T-helper 1 cell (primary cell): ENCODE measurements at regions not wholly inside any gene's neighbourhood (a gene's known extent, or its start where the extent isn't known, plus 50 kb on each side); places are given as distances from the start of the nearest gene placed in this dataset.
"Not testable (repeated sequence)": the region's sequence is repeated elsewhere in the genome, so short reads cannot be mapped to it uniquely, and the experiment has no call there.

Experiments used
- DNase-seq, 5 donors: peaks; one replicate each; pipeline ENCODE4 v3.0.0-alpha.2; 2012 to 2020

DNA sequence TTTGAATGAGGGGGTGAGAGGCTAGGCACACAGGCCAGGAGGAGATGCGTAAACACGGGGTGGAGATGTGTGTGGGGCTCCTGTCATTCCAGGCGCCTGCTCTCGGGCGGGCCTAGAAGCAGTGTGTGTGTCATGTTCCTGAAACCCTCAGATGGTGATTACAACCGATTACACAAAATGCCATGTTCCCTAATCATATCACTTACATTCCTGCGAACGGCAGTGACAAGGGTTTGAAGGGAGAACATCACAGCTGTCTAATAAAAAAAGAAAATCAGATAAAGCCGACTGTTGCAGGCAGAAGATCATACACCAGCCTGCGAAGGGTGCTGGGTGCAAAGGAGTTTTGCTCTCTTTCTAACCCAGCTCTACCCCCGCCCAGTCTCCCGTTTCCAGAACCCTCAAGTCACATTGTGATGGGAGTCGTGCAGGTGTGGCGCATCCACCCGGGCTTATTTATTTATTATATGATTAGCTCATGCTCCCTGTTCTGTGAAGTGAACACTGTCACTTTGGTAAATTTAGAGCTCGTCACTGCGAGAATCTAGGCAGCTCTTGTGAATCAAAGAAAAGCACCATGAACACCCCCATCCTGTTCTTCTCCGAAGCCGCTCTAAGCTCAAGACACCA, 140.3 kb downstream of the NR2F2 start:
- DNase-seq = no peak

DNA sequence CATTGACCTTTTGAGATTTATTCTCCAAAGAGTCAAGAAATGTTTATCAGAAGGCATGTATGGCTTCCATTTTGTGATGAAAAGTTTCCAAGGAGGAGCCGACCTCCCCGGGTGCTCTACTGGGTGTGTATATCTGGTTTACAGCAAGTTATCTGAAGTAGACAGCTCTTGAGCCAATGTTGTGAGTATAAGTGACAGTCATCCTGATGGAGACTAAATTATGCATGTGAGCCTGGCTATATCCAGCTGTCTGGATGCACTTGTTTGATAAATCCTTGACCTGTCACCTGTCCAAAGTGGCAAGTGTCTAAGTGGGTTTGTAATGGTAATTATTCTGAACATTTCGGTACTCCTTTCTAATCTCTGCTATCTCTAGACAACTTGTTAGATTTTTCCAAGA, 142.2 kb downstream of the NR2F2 start:
- no peak for DNase-seq

DNA sequence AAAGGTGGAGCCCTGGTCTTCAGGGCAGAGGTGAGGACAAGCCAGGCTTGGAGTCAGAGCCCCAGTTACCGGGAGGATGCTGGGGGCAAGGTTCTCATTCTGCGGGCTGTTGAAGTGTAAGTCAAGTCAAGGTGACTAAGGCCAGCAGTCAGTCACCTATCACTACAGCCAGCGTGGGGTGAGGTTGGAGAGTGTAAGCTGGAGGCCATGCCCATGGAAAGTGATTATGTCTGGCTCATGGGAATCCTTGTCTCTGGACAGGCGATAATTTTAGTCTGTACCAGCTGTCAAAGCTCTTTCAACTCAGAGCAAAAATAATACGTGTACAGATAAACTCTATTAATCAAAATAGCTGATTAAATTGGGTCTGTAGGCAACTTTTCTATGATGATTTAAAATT, 143.1 kb downstream of the NR2F2 start:
- no peak for DNase-seq

DNA sequence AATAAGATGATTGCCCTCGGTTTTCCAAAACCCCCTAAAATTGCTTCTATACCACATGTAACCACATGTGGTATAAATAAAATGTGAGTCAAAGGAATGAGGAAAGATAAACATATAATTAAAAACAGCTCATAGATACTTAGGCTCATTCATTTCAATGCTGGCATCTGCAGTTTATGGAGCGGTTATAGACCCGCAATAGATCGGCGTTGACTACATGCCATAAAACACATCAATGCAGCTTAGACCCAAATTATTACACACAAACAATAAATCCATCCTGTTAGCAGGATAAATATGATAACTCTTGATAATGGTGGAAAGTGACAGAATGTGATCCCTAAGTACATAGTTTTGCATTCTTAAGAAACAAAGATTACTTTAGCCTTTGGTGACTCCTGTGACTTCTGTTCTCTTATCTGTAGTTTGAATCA, 143.7 kb downstream of the NR2F2 start:
- DNase-seq = no peak

DNA sequence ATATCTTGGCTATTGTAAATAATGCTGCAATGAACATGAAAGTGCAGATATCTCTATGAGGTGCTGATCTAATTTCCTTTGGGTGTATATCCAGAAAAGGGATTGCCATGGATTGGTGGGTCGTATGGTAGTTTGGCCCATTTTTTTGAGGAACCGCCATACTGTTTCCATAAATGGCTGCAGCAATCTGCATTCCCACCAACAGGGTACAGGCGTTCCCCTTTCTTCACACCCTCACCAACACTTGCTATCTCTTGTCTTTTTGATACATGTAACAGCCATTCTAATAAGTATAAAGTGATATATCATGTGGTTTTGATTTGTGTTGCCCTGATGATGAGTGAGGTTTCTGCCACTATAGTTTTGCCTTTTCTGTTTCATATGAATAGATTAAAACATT, 146.7 kb downstream of the NR2F2 start:
- no peak for DNase-seq

DNA sequence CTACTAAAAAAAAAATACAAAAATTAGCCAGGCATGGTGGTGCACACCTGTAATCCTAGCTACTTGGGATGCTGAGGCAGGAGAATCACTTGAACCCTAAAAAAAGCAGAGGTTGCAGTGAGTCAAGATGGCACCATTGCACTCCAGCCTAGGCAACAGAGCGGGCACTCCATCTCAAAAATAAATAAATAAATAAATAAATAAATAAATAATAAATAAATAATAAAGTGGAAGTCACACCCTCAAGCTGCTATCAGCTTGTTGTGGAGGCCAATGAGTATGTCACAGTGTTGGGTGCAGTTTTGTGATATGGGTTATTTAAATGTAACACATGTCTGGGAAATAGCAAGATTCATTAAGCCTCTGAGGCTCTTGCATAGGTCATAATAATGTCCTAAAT, 153.9 kb downstream of the NR2F2 start:
- not testable (repeated sequence) for DNase-seq

DNA sequence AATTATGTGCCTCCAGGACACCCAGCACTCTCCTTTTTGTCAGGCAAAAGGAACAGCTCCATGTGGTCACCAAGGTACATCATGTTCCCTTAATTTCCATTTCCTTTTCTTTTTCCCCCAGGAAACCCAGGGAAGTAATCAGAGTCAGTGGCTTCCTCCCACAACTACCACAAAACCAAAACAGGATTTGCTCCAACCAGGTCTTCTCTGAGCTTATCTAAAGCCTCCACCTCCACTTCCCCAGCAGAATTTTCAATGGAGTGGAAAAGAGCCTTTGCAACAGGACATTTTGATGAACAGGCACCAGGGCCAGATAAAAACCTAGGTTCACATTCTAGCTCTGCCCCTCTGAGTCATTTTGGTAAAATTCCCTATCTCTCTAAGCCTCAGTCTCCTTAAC, 154.3 kb downstream of the NR2F2 start:
- no peak for DNase-seq

DNA sequence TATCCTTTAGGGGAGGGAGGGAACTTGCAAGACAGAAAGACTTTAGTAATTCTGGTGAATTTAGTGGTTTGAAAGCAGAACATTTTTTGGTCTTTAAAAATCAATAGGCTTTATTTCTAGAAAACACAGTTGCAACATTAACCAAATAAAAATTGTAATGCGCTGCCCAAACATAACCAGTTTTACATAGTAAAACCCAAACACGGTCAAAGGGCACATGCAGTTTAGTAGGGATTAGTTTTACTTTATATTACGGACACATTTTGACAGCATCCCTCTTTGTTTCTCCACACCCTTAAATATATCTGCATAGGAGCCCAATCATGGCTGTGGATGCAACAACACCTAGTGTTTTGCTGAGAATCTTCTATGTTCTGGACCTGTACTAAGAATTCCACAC, 156.7 kb downstream of the NR2F2 start:
- no peak for DNase-seq

DNA sequence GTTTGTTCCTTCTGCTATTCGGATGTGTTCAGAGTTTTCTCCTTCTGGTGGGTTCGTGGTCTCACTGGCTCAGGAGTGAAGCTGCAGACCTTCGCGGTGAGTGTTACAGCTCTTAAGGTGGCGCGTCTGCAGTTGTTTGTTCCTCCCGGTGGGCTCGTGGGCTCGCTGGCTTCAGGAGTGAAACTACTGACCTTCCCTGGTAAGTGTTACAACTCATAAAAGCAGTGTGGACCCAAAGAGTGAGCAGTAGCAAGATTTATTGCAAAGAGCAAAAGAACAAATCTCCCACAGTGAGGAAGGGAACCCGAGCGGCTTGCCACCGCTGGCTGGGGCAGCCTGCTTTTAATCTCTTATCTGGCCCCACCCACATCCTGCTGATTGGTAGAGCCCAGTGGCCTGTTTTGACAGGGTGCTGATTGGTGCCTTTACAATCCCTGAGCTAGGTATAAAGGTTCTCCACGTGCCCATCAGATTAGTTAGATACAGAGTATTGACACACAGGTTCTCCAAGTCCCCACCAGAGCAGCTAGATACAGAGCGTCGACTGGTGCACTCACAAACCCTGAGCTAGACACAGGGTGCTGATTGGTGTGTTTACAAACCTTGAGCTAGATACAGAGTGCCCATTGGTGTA, 160.7 kb downstream of the NR2F2 start:
- not testable (repeated sequence) for DNase-seq

DNA sequence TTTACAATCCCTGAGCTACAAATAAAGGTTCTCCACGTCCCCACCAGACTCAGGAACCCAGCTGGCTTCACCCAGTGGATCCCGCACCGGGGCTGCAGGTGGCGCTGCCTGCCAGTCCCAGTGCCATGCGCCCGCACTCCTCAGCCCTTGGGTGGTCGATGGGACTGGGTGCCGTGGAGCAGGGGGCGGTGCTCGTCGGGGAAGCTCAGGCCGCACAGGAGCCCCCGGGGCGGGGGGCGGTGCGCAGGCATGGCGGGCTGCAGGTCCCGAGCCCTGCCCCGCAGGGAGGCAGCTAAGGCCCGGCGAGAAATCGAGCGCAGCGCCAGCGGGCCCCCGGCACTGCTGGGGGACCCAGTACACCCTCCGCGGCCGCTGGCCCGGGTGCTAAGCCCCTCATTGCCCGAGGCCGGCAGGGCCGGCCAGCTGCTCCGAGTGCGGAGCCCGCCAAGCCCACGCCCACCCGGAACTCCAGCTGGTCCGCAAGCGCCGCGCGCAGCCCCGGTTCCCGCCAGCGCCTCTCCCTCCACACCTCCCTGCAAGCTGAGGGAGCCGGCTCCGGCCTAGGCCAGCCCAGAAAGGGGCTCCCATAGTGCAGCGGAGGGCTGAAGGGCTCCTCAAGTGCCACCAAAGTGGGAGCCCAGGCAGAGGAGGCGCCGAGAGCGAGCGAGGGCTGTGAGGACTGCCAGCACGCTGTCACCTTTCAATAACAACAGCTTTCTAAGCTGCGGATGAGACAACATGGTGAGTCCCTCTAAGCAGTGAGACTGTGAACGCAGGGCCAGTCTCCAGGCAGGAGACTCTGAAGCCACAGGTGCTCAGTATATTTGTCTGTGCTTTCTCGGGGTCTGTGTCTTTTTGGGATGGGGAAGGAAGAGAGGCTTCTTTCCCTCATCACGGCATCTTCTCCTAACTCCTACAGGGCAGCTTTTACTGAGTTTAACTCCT, 161.5 kb downstream of the NR2F2 start:
- not testable (repeated sequence) for DNase-seq

DNA sequence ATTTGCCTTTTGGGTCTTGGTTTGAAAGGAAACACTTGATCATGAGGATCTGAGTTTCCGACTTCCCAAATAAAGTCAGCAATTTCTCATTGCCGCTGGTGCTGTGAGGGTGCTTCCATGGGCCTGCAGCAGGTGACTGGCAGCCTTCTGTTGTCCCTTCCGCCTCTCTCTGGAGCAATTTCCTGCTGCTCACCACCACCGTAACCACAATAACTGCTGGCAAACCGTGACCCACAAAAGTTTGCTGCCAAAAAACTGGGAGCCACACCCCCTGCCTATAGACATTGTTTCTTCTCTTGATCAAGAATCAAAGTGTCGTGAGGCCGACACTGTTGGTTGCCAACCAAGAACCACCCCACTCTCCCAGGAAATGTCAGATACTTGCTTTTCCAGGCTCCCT, 164.0 kb downstream of the NR2F2 start:
- DNase-seq = no peak

DNA sequence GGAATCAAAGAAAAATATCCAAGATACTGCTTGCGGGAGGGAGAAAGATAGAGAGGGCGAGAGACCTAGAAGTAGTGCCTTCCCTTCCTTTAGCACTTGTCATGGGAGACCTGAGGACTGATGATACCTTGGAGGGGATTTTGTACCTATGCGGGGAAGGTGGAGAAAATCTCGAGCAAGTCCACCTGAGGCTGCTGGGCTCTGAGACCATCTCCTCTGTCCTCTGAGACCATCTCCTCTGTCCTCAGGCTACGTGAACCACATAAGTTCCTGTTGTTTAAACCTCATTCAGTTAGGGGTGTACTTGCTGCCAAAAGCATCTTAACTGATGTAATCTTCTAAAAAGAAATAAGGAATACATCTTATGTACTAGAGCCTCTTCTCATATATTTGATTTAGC, 164.9 kb downstream of the NR2F2 start:
- DNase-seq = no peak

DNA sequence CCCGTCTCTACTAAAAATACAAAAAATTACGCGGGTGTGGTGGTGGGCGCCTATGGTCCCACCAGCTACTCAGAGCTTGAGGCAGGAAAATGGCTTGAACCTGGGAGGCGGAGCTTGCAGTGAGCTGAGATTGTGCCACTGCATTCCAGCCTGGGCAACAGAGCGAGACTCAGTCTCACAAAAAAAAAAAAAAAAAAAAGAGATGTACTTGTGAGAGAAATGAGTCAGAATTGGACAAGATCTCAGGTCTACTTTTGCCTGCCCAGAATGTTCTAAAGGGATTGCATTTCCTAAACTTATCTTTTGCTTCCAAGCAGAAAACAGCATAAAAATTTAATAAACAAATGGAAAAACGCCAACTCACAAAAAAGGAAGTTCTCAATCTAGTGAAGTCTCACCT, 167.5 kb downstream of the NR2F2 start:
- no peak for DNase-seq

DNA sequence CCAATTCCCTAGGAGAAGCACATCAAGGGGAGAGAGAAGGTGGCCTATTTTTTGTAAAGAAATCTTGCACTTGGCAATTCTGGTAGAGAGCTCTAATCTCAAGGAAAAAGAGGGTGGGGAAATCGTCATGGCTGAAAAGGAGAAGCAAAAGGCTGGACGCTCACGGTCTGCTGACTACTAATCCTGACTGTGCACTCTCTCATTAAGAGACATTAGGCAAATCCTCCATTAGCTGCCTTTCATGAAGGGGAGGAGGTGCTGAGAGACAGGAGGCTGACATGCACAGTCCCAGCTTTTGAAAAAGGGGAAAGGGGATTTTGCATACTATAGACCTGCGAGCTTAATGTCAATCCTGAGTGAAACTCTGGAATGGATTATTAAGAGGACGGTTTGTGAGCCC, 170.0 kb downstream of the NR2F2 start:
- no peak for DNase-seq

DNA sequence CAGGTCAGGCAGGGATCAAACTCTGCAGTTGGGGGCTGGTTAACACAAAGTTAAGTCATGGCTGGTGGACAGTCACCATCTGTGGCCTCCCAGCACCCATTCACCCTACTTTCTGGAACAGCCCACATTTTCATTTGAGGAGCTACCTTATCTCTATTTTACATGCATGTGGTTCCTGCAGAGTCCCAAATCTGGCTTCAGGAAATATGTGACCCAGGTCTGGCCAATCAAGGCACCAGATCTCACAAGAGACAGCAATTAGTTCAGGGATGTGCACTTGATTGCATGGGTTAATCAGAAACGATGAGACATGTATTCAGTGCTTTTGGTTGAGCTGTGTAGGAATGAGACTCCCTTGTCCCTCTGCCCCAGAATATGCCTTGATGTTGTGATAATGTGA, 170.9 kb downstream of the NR2F2 start:
- DNase-seq = no peak

DNA sequence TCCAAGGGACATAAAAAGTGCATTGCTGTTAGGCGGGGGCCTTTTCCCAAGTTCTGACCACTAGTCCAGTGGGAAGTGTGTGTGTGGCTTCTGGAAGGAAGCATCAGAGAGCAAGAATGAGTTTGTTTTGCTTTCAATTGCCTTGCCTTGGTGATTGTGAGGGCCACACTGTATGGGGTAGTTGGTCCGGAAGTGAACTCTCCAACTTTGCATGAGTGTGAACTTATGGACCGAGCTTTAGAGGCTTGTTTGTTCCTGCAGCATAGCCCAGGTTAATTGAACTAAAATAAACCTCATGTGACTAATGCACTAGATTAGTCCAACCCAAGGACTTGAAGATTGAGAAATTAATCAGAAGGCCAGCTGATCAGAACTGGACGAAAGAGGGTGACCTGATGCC, 171.7 kb downstream of the NR2F2 start:
- no peak for DNase-seq

DNA sequence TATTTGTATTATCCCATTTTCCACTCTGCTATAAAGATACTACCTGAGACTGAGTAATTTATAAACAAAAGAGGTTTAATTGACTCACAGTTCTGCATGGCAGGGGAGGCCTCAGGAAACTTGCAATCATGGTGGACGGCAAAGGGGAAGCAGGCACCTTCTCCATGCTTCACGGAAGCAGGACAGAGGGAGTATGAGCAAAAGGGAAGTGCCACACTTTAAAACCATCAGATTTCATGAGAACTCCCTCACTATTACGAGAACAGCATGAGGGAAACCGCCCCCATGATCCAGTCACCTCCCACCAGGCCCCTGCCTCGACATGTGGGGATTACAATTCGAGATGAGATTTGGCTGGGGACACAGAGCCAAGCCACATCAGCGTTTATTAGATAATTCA, 172.8 kb downstream of the NR2F2 start:
- DNase-seq = no peak

DNA sequence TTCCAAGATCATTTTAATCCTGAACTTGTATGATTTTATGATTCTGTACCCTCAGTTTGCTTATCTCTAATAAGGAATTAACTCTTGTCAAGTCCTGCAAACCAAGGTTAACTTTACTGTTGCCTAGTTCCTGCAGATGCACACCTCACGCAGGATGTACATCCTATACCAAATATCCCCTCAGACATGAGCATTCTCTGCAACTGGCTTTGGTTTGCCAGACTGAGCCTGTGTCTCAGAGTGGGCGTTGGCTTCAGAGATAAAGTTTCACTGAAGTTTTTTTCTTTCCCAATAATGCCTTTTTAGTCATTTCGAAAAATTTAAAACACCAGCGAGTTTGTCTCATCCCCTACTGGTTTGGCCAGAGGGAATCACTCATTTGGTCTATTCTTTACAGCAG, 173.9 kb downstream of the NR2F2 start:
- DNase-seq = no peak

DNA sequence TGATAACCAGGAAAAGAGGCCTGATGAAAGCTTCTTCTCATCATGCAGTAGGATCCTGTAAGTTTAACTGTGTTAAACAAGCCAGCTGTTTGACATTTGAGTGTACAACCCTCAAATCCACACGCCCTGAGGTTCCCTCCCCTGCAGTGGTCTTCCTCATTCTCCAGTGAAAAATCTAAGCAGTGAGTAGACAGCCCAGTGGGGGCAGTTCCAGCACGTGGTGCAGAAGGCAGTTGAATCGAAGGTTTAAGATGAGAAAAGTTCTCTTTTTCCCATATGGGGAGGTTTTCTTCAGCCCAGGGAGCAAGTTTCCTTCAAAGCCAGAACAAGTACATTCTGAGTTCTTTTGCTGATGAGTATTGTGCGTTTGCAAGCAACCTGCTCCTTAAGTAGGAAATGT, 174.5 kb downstream of the NR2F2 start:
- DNase-seq = no peak

DNA sequence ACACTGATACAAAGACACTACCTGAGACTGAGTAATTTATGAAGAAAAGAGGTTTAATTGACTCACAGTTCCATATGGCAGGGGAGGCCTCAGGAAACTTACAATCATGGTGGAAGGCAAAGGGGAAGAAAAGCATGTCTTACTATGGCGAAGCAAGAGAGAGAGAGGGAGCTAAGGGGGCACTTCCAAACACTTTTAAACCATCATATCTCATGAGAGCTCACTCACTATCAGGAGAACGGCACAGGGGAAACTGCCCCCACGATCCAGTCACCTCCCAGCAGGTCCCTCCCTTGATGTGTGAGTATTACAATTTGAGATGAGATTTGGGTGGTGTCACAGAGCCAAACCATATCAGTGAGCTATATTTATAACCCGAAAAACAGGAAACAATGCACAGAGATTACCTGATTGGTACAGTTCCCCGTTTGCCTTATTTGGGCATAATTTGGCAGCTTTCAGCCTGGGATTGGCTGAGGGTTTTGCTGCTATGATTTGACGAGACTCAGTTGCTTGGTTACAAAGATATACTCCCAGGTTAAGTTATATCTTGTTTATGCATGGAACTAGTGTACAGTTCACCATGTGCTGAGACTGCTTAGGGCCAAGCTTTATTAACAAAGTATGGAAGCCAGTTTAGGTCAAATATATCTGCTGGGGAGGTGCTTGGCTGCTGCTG, 184.2 kb downstream of the NR2F2 start:
- DNase-seq = no peak

DNA sequence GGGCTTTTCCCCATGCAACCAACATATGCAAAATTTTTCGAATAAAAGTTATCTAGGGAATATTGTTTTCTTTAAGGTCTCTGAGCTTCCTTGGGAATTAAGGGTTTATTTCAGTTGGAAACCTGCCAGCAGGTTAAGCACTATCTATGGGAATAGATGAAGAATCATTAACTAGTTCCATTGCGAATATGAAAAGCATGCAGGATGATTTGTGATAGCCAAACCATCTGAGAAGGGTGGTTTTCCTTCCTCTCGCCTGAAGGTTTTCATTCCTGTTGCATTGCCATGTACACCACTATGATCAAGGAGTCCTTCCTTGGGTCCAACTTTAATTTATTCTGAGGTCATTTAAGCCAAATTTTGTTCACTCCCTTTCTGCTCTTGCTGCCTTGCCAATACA, 184.9 kb downstream of the NR2F2 start:
- DNase-seq = no peak

DNA sequence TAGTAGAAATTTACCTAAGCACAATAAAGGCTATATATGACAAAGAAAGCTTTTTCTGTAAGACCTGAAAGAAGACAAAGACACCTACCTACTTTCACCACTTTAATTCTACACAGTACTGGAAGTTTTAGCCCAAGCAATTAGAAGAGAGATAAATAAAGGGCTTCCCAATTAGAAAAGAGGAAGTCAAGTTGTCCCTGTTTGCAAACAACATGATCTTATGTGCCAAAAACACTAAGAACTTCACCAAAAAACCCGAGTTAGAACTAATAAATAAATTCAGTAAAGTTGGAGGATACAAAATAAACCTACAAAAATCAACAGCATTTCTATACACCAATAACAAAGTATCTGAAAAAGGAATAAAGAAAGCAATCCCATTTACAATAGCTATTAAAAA, 190.9 kb downstream of the NR2F2 start:
- no peak for DNase-seq

DNA sequence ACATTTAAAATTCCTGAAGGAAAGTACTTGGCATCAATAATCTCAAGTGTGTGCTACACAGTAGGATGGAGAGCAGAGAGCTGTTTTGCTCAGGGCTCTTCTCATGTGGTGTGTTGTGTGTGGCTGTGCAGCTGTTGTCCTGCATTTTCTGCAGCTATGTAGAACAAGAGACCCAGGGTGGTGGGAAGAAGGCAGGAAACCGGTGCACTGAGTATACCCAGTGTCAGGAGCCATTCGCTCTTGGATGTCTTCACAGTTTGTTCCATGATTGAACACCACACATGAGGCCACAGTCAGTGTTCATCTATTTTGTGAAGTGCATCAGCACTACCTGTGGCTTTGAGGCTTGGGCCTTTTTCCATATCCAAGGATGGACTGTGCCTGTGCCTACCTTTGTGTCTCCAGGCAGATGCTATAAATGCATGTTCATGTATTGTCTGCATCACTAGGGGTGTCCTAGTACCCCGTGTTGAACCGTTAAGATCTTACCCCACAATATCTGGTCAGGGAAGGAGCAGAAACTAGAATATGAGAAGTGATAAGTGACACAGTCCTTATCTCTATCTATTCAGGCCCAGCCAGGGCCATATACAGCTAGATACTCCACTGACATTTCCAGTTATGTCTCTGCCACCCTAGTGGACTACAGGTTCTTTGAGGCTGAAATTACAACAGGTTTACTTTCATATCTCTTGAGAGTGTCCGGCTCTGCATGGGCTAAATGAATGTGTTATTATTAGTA, 194.3 kb downstream of the NR2F2 start:
- no peak for DNase-seq
